NCI-H526 treated with DMSO at 0.1 percent for 48 hours (cell line): ENCODE measurements at regions not wholly inside any gene's neighbourhood (a gene's known extent, or its start where the extent isn't known, plus 50 kb on each side); places are given as distances from the start of the nearest gene placed in this dataset.

ENCODE experiments used
- DNase-seq: peaks from one replicate; lab custom pipeline; 2025; lab: John Stamatoyannopoulos, UW

GRCh38 chr11:120061036-120061760 is 76.7 kb downstream of the TRIM29 start:
- peak; percentile 63 for DNase-seq

GRCh38 chr11:120060512-120060911 is 77.4 kb downstream of the TRIM29 start:
- no peak for DNase-seq

GRCh38 chr11:120058931-120059330 is 79.0 kb downstream of the TRIM29 start:
- no peak for DNase-seq

GRCh38 chr11:120057595-120058581 is 80.0 kb downstream of the TRIM29 start:
- peak; percentile 100 for DNase-seq

- DNase-seq = no peak
Observed at GRCh38 chr11:120057028-120057330, 80.9 kb downstream of the TRIM29 start.

- no peak for DNase-seq
Observed at GRCh38 chr11:120056301-120057027, 81.4 kb downstream of the TRIM29 start.

GRCh38 chr11:120055646-120056045 is 82.3 kb downstream of the TRIM29 start:
- no peak for DNase-seq

- no peak for DNase-seq
Observed at GRCh38 chr11:120054753-120055045, 83.2 kb downstream of the TRIM29 start.

GRCh38 chr11:120054016-120054752 is 83.7 kb downstream of the TRIM29 start:
- no peak for DNase-seq

GRCh38 chr11:120052196-120052775 is 85.6 kb downstream of the TRIM29 start:
- DNase-seq = no peak

GRCh38 chr11:120044011-120044675 is 93.8 kb downstream of the TRIM29 start:
- no peak for DNase-seq

- no peak for DNase-seq
Observed at GRCh38 chr11:120043328-120043945, 94.5 kb downstream of the TRIM29 start.

- DNase-seq = no peak
Observed at GRCh38 chr11:120041625-120042024, 96.3 kb downstream of the TRIM29 start.

- DNase-seq = no peak
Observed at GRCh38 chr11:120040151-120040840, 97.6 kb downstream of the TRIM29 start.

GRCh38 chr11:120039039-120039438 is 98.9 kb downstream of the TRIM29 start:
- no peak for DNase-seq

GRCh38 chr11:120037111-120037510 is 100.8 kb downstream of the TRIM29 start:
- no peak for DNase-seq

- no peak for DNase-seq
Observed at GRCh38 chr11:120035756-120036155, 102.2 kb downstream of the TRIM29 start.

GRCh38 chr11:120034881-120035630 is 102.9 kb downstream of the TRIM29 start:
- no peak for DNase-seq

GRCh38 chr11:120034176-120034875 is 103.6 kb downstream of the TRIM29 start:
- no peak for DNase-seq
